GM10266 (cell line): ENCODE measurements at regions not wholly inside any gene's neighbourhood (a gene's known extent, or its start where the extent isn't known, plus 50 kb on each side); places are given as distances from the start of the nearest gene placed in this dataset.

Experiments
- DNase-seq: peaks from one replicate; pipeline ENCODE4 v3.0.0; 2012; ENCODE audit errors: extremely low spot score
- CTCF ChIP-seq: IDR thresholded peaks from 2 replicates; pipeline ENCODE4 v1.5.1; 2012; ENCODE audit warnings: mild to moderate bottlenecking, low read depth; ENCODE audit not compliant: control insufficient read depth, insufficient read depth; ENCODE audit errors: missing control alignments

GRCh38 chr9:2453701-2454100 lies 167.9 kb upstream of the VLDLR start:
- TF ChIP-seq CTCF = no peak
- DNase-seq = no peak

GRCh38 chr9:2459756-2460155 lies 161.8 kb upstream of the VLDLR start:
- DNase-seq = no peak
- TF ChIP-seq CTCF = no peak

GRCh38 chr9:2461892-2462291 lies 159.7 kb upstream of the VLDLR start:
- TF ChIP-seq CTCF = no peak
- DNase-seq = no peak

GRCh38 chr9:2464624-2465023 lies 157.0 kb upstream of the VLDLR start:
- TF ChIP-seq CTCF = no peak
- no peak for DNase-seq

GRCh38 chr9:2465516-2465915 lies 156.1 kb upstream of the VLDLR start:
- no peak for DNase-seq
- no peak for TF ChIP-seq CTCF

GRCh38 chr9:2465921-2466460 lies 155.6 kb upstream of the VLDLR start:
- no peak for TF ChIP-seq CTCF
- DNase-seq = peak; percentile 44

- no peak for DNase-seq
Measured at GRCh38 chr9:2466703-2467102, 154.9 kb upstream of the VLDLR start.

More at GRCh38 chr9:2466703-2467102, 154.9 kb upstream of the VLDLR start:
- no peak for TF ChIP-seq CTCF
